SKM-1 (cell line): ENCODE measurements at regions not wholly inside any gene's neighbourhood (a gene's known extent, or its start where the extent isn't known, plus 50 kb on each side); places are given as distances from the start of the nearest gene placed in this dataset.

Experiments used
- DNase-seq: peaks from one replicate; lab custom pipeline; 2025; ENCODE audit not compliant: unreplicated experiment; lab: John Stamatoyannopoulos, UW

GRCh38 chr3:177426878-177427495 lies 229.7 kb upstream of the TBL1XR1 start:
- DNase-seq = no peak

- no peak for DNase-seq
Observed at GRCh38 chr3:177427540-177427939, 230.3 kb upstream of the TBL1XR1 start.

GRCh38 chr3:177429079-177429478 lies 231.8 kb upstream of the TBL1XR1 start:
- no peak for DNase-seq

- DNase-seq = no peak
Observed at GRCh38 chr3:177429771-177430170, 232.5 kb upstream of the TBL1XR1 start.

- no peak for DNase-seq
Observed at GRCh38 chr3:177430653-177431052, 233.4 kb upstream of the TBL1XR1 start.

- DNase-seq = no peak
Observed at GRCh38 chr3:177431525-177432176, 234.4 kb upstream of the TBL1XR1 start.

GRCh38 chr3:177435301-177435700 lies 238.0 kb upstream of the TBL1XR1 start:
- no peak for DNase-seq

GRCh38 chr3:177437513-177438337 lies 240.4 kb upstream of the TBL1XR1 start:
- no peak for DNase-seq

- DNase-seq = no peak
Observed at GRCh38 chr3:177438596-177439220, 241.4 kb upstream of the TBL1XR1 start.

GRCh38 chr3:177439694-177440269 lies 242.5 kb upstream of the TBL1XR1 start:
- DNase-seq = no peak

- no peak for DNase-seq
Observed at GRCh38 chr3:177440456-177441104, 243.3 kb upstream of the TBL1XR1 start.

- no peak for DNase-seq
Observed at GRCh38 chr3:177441276-177441812, 244.1 kb upstream of the TBL1XR1 start.

- DNase-seq = peak; percentile 60
Observed at GRCh38 chr3:177441813-177442646, 244.7 kb upstream of the TBL1XR1 start.

GRCh38 chr3:177443469-177443868 lies 246.2 kb upstream of the TBL1XR1 start:
- DNase-seq = no peak

GRCh38 chr3:177444696-177445095 lies 247.4 kb upstream of the TBL1XR1 start:
- DNase-seq = no peak

- DNase-seq = no peak
Observed at GRCh38 chr3:177445549-177445948, 248.3 kb upstream of the TBL1XR1 start.

GRCh38 chr3:177446165-177446601 lies 248.9 kb upstream of the TBL1XR1 start:
- DNase-seq = no peak

- no peak for DNase-seq
Observed at GRCh38 chr3:177447938-177448337, 250.7 kb upstream of the TBL1XR1 start.

GRCh38 chr3:177448987-177449359 lies 251.7 kb upstream of the TBL1XR1 start:
- no peak for DNase-seq
